ENCODE measurements at regions not wholly inside any gene's neighbourhood (a gene's known extent, or its start where the extent isn't known, plus 50 kb on each side); places are given as distances from the start of the nearest gene placed in this dataset.
"Not testable (repeated sequence)": the region's sequence is repeated elsewhere in the genome, so short reads cannot be mapped to it uniquely, and the experiment has no call there.

- not testable (repeated sequence) for FAIRE-seq
These were observed 1093.1 kb upstream of the DEFB115 start for GRCh38 chr20:30164389-30164788.

DNA sequence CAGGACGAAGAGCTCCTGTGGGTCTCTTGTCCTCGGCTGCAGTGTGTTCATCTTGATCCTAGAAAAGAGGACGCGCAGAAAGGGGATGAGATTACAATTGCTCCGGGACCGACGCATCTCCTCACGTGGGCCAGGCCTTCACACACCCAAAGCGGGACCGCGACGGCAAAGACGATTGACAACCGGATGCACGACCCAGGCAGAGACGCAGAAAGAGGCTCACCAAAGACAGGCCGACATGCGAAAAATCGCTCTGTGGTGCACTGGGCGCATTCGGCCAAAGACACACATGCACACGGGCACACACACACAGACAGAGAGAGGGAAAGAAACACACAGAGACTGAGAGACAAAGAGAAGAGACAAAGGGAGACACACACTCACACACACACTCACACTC is 1089.9 kb upstream of the DEFB115 start:
- no peak for FAIRE-seq

GRCh38 chr20:30168025-30168799 is 1089.3 kb upstream of the DEFB115 start:
- no peak for FAIRE-seq

- FAIRE-seq: no peak
These were observed 1088.7 kb upstream of the DEFB115 start for GRCh38 chr20:30168800-30169138.

- no peak for FAIRE-seq
These were observed 1081.8 kb upstream of the DEFB115 start for GRCh38 chr20:30175681-30176080.

GRCh38 chr20:30183124-30183523 is 1074.3 kb upstream of the DEFB115 start:
- FAIRE-seq: not testable (repeated sequence)

DNA sequence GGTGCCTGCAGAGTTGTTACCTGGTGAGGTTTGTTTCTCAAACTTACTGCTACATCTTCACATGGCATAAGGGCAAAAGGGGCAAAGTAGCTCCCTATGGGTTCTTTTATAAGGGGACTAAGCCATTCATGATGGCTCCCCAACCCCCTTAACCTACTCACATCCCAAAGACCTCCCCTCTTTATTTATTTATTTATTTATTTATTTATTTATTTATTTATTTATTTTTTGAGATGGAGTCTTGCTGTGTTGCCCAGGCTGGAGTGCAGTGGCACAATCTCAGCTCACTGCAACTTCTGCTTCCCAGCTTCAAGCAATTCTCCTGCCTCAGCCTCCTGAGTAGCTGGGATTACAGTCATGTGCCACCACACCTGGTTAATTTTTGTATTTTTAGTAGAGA is 1065.7 kb upstream of the DEFB115 start:
- FAIRE-seq: not testable (repeated sequence)

DNA sequence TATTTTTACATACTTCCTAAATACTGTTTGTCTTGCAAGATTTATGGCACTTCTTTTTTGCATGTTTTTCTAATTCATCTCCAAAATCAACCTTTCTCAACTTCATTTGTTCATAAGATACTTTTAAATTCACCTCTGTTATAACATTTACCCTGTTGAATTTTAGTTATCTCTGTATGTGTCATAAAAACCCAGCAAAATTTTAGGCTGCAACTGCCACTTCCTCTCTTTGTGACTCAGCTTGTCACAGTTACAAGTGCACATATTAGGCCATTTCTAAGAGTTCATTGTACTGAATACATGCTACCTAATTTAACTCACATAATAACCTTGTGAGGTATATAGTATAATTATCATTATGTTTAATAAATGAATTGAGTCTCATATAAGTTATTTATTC is 1023.0 kb upstream of the DEFB115 start:
- not testable (repeated sequence) for FAIRE-seq

DNA sequence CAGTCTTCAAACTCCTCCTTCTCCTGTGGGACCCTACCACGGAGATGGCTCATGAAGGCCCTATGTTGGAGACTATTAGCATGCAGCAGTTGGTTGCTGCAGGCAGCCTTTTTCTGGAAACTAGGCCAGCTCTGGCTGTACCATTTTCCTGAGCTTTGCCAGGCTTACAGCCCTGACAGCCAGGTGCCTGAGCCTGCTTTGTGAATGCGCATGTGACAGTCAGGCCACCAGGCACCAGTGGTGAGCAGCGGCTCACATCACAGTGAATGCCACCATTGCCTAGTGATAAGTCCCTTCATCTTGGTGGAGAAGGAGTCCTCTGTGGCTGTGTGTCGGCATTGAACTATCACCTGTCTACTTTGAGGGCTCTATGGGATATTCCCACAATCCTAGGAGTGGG is 982.4 kb upstream of the DEFB115 start:
- not testable (repeated sequence) for FAIRE-seq

DNA sequence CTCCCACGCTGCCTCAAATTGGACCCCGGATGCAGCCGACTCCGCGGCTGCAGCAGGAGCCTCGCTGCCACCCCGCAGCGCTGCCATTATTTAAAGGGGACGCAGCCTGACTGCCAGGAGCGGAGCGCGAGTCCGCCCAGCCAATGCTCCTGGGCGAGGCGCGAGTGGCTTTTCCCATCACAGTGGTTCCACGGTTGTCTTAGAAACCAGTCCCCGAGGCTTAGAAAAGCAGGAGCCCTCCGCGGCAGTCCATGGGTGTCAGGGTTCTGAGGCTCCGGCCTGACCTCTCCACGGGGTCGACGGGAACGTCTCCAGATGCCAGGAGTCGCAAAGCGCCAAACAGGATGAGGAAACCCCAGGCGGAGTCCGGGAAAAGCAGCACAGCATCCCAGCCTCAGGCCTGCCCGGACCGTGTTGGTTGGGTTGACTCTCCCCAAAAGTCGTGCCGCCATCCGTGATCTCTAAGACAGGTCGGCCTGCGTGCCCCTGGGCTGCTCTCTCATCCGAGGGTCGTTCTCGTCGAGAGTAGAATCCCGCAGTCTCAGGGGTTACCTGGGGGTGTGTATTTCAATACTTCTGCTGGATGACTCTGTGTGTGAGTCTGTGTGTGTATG is 975.8 kb upstream of the DEFB115 start:
- FAIRE-seq: no peak

DNA sequence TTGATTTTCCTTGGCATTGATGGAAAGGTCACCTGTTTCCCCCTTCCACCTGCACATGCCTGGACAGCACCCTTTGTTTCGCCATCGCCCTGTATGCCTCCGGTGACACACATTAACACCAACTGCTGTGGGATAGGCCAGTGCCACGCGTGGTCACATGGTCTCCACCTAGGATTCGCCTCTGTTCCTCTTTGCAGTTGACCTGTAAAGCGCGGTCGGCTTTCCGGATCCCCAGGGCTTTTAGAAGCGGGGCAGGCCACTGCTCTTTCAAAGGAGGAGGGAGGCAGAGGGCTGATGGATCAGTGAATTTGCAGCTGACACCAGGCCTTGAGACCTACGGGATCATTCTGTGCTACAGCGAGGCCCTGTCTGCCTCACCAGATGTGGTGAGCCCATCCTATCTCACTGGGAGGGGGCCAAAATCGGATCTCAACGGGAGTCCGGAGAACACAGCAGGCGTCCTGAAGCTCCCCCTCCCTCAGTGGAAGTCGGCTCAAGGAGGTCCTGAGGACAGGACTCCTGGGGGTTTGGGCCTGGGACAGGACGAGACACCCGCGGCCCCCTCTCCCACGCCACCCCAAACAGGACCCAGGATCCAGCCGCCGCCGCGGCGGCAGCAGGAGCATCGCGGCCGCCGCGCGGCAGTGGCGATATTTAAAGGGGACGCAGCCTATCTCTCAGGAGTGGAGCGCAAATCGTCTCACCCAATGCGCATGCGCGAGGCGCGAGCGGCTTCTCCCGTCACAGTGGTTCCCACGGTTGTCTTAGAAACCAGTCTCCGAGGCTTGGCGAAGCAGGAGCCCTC is 973.8 kb upstream of the DEFB115 start:
- not testable (repeated sequence) for FAIRE-seq

DNA sequence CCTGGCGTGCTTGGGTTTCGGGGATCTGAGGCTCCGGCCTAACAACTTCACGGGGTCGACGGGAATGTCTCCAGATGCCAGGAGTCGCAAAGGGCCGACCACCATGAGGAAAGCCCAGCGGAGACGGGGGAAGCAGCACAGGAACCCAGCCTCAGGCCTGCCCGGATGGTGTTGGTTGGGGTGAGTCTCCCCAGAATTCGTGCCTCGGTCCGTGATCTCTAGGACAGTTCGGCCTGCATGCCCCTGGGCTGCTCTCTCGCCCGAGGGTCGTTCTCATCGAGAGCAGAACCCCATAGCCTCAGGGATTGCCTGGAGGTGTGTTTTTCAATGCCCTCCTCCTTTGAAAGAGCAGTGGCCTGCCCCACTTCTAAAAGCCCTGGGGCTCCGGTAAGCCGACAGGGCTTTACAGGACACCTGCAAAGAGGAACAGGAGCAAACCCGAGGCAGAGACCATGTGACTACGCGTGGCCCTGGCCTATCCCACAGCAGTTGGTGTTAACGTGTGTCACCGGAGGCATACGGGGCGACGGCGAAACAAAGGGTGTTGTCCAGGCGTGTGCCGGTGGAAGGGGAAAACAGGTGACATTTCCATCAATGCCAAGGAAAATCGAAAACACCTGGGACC is 973.1 kb upstream of the DEFB115 start:
- no peak for FAIRE-seq

- no peak for FAIRE-seq
These were observed 971.8 kb upstream of the DEFB115 start for GRCh38 chr20:30285677-30286076.

GRCh38 chr20:30286157-30286556 is 971.3 kb upstream of the DEFB115 start:
- FAIRE-seq: no peak

DNA sequence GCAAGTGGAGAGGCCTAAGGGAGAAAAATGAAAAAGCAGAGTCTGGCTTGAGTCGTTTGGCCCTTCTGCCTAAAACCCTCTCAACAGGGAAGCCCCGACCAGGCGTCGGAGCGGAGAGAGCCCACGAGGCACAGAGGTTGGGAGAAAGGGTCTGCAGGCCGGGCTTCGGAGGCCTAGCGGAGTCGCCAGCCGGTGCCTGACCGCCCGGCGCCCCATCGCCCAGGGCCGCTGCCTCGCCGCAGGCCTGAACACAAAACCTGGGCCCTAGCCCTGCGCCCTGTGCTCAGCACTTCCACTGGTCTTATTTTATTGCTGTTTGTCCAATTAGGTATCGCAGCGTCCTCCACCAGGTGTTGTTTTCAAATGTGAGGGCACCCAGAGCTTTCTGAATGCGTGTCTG is 970.0 kb upstream of the DEFB115 start:
- not testable (repeated sequence) for FAIRE-seq

DNA sequence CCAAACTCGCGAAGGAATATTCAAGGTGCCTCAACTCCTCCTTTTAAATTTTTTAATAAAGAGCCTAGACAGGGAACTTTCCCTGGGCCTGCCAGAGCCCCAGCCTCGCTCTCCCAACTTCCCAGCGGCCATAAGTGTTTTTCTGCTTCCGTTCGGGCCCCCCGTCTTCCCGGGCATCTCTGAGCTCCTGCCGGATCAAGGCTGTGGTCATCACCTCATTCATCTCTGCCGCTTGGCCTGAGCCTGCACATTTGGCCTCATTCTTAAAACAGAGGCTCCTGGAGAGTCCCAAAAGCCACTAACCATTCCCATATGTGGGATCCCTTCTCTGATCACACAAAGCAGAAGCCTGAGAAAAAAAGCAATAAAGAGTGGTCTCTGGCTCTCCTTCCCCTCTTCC is 969.1 kb upstream of the DEFB115 start:
- no peak for FAIRE-seq

- not testable (repeated sequence) for FAIRE-seq
These were observed 968.4 kb upstream of the DEFB115 start for GRCh38 chr20:30289049-30289448.

- not testable (repeated sequence) for FAIRE-seq
These were observed 967.7 kb upstream of the DEFB115 start for GRCh38 chr20:30289711-30290141.

DNA sequence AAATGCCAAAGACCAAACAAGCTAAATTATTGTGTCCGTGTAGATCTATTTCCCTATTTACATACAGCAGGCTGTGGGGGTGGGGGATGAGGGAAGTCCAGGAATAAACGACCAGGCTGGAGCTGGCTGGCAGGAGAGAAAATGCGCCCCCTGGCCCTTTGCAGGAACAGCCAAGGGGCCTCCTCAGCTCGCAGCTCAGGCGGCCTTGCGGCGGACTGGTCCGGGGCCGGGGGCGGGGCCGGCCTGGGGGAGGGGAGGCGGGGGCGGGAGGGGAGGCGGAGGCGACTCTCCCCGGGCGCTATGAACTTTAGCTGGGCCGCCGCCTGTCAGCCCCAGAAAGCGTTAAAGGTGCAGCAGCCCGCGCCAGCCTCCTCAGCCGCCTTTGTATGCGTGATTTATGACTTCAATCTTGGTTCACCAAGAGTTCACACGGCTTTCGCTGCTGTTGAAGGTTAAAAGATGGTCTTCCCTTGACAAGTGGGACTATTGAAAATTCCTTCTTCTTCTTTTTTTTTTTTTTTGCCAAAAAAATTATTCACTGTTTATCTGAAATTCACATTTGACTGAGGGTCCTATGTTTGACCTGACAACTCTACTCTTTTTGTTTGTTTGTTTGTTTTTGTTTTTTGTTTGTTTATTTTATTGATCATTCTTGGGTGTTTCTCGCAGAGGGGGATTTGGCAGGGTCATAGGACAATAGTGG is 967.0 kb upstream of the DEFB115 start:
- FAIRE-seq: not testable (repeated sequence)

GRCh38 chr20:30291064-30291379 is 966.4 kb upstream of the DEFB115 start:
- FAIRE-seq: not testable (repeated sequence)

- not testable (repeated sequence) for FAIRE-seq
These were observed 965.8 kb upstream of the DEFB115 start for GRCh38 chr20:30291686-30292085.

- not testable (repeated sequence) for FAIRE-seq
These were observed 962.1 kb upstream of the DEFB115 start for GRCh38 chr20:30295396-30295795.

GRCh38 chr20:30295967-30296366 is 961.5 kb upstream of the DEFB115 start:
- FAIRE-seq: not testable (repeated sequence)

All from G401.6 (cell line).